GM12878 (cell line): ENCODE measurements at regions not wholly inside any gene's neighbourhood (a gene's known extent, or its start where the extent isn't known, plus 50 kb on each side); places are given as distances from the start of the nearest gene placed in this dataset.

Experiments used
- ATAC-seq: fragments of 200-7000 bp; cut with Tn5 transposase; 3 replicates; pipeline ENCODE4 v1.9.1; 2020; ENCODE audit warnings: mild to moderate bottlenecking, moderate library complexity
- BruUV-seq: library from RNA; stranded (reverse); fragments of 400-500 nt; replicated peaks from 2 replicates; lab custom pipeline; 2021; lab: Mats Ljungman, UMichigan
- CTCF ChIA-PET: fragments of 300-600 bp; sonication (Branson Sonifier 250); formaldehyde crosslinking; extraction: SDS; loops from one replicate; lab custom pipeline; 2021; ENCODE audit warnings: inconsistent platforms; lab: Yijun Ruan, JAX
- POLR2A ChIA-PET: fragments of 350-600 bp; formaldehyde crosslinking; extraction: SDS; loops from one replicate; lab custom pipeline; 2021; ENCODE audit warnings: inconsistent platforms; lab: Charles Lee
- RAD21 ChIA-PET: fragments of 300-600 bp; sonication (Branson Sonifier 250); formaldehyde crosslinking; loops from one replicate; lab custom pipeline; 2023; ENCODE audit warnings: antibody characterized with exemption; ENCODE audit not compliant: unreplicated experiment; lab: Charles Lee
- SMC1A ChIA-PET: fragments of 300-600 bp; sonication (Branson Sonifier 250); formaldehyde crosslinking; loops from one replicate; lab custom pipeline; 2023; ENCODE audit not compliant: unreplicated experiment, uncharacterized antibody; lab: Charles Lee
- DNase-seq: peaks from one replicate; pipeline ENCODE4 v3.0.0-alpha.2; 2011; ENCODE audit warnings: low read depth, low spot score
- FAIRE-seq: peaks from 3 replicates; lab custom pipeline; 2011; peaks lifted over from hg19 to GRCh38; lab: Jason Lieb, UNC
- H2AFZ ChIP-seq: 2 replicates; pipeline ENCODE4 v1.6.0; 2011; ENCODE audit warnings: low read depth, low read length, control low read depth; ENCODE audit not compliant: control insufficient read depth
- H3K27ac ChIP-seq: 2 replicates; pipeline ENCODE4 v1.5.1; 2011; ENCODE audit warnings: control low read depth; ENCODE audit not compliant: control insufficient read depth, insufficient read depth
- H3K27me3 ChIP-seq, 2 experiments: replicated peaks in 1 of 2; 2 replicates each; pipeline versions ENCODE4 v1.6.0 to v1.6.1; 2011; ENCODE audit warnings: low read length in 1 of 2; ENCODE audit not compliant: control insufficient read depth in 2 of 2, insufficient read depth in 2 of 2
- H3K36me3 ChIP-seq, 2 experiments: 2 replicates each; pipeline ENCODE4 v1.5.1; 2011; ENCODE audit warnings: low read length in 1 of 2; ENCODE audit not compliant: control insufficient read depth in 2 of 2, insufficient read depth in 2 of 2
- H3K4me1 ChIP-seq: 2 replicates; pipeline ENCODE4 v1.6.1; 2011; ENCODE audit warnings: mild to moderate bottlenecking, low read length, moderate library complexity, mixed read lengths; ENCODE audit not compliant: control insufficient read depth, insufficient read depth
- H3K4me2 ChIP-seq: 2 replicates; pipeline ENCODE4 v1.6.0; 2011; ENCODE audit warnings: control low read depth; ENCODE audit not compliant: control insufficient read depth, insufficient read depth
- H3K4me3 ChIP-seq: fragments of 200-600 bp; sonication (generic); 2 replicates; pipeline ENCODE4 v1.5.1; 2016
- H3K79me2 ChIP-seq: 2 replicates; pipeline ENCODE4 v1.6.0; 2011; ENCODE audit warnings: low read length; ENCODE audit not compliant: control insufficient read depth, insufficient read depth
- H3K9ac ChIP-seq: 2 replicates; pipeline ENCODE4 v1.8.0; 2011; ENCODE audit warnings: low read length, control low read depth, mixed read lengths; ENCODE audit not compliant: control insufficient read depth, insufficient read depth
- H3K9me3 ChIP-seq: replicated peaks from 3 replicates; pipeline ENCODE4 v1.5.1; 2011; ENCODE audit warnings: mild to moderate bottlenecking, low read length; ENCODE audit not compliant: control insufficient read depth, insufficient read depth
- H4K20me1 ChIP-seq: 2 replicates; pipeline ENCODE4 v1.6.0; 2011; ENCODE audit not compliant: control insufficient read depth, insufficient read depth
- ATF2 ChIP-seq: IDR thresholded peaks from 2 replicates; pipeline ENCODE4 v1.6.1; 2012; ENCODE audit warnings: low read length, inconsistent platforms
- BRCA1 ChIP-seq: IDR thresholded peaks from 2 replicates; pipeline ENCODE4 v1.6.1; 2011; ENCODE audit warnings: low read depth, low read length, improper control_type of control experiment
- CHD1 ChIP-seq: IDR thresholded peaks from 2 replicates; pipeline ENCODE4 v1.6.1; 2012; ENCODE audit warnings: low read depth, low read length, improper control_type of control experiment
- CHD4 ChIP-seq: fragments of 200-600 bp; sonication (generic); IDR thresholded peaks from 2 replicates; pipeline ENCODE4 v1.6.1; 2016; ENCODE audit warnings: mild to moderate bottlenecking
- EGR1 ChIP-seq, 2 experiments: IDR thresholded peaks; 1 replicate in 1 of 2; 2 replicates in 1 of 2; pipeline ENCODE4 v1.6.1; 2011 to 2012; ENCODE audit warnings: low read depth in 2 of 2, low read length in 2 of 2, borderline replicate concordance in 1 of 2, mild to moderate bottlenecking in 1 of 2, moderate library complexity in 1 of 2
- PML ChIP-seq: IDR thresholded peaks from 2 replicates; pipeline ENCODE4 v1.6.1; 2012; ENCODE audit warnings: low read length, inconsistent platforms
- SMAD5 ChIP-seq: IDR thresholded peaks from 2 replicates; pipeline ENCODE4 v1.6.1; 2016; ENCODE audit warnings: antibody characterized with exemption, low read depth
- ZBTB40 ChIP-seq: fragments of 450-650 bp; IDR thresholded peaks from 2 replicates; pipeline ENCODE4 v1.6.1; 2016; ENCODE audit warnings: mild to moderate bottlenecking, moderate library complexity, borderline replicate concordance
- WGBS: methylation state at CpG from one replicate; pipeline ENCODE4 v1.1.6; 2016; ENCODE audit warnings: low lambda C conversion rate; ENCODE audit not compliant: insufficient replicate concordance, insufficient coverage; ENCODE audit errors: missing lambda C conversion rate; 5-methylcytosine and 5-hydroxymethylcytosine counted together
- in situ Hi-C: fragments of 300-500 bp; cut with MboI; formaldehyde crosslinking; loops from 9 replicates; pipeline ENCODE4 v1.14.3; 2018; ENCODE audit warnings: mixed read lengths
- intact Hi-C: fragments of 100-400 bp; cut with micrococcal nuclease; formaldehyde crosslinking; loops from one replicate; pipeline ENCODE4 v1.14.2; 2022; ENCODE audit not compliant: unreplicated experiment
- TF ChIP-seq, protein P1 (sequence below): fragments of 450-650 bp; IDR thresholded peaks from 2 replicates; pipeline ENCODE4 v1.6.1; 2017; ENCODE audit warnings: mild to moderate bottlenecking, moderate library complexity

- TF ChIP-seq, protein P1, sequence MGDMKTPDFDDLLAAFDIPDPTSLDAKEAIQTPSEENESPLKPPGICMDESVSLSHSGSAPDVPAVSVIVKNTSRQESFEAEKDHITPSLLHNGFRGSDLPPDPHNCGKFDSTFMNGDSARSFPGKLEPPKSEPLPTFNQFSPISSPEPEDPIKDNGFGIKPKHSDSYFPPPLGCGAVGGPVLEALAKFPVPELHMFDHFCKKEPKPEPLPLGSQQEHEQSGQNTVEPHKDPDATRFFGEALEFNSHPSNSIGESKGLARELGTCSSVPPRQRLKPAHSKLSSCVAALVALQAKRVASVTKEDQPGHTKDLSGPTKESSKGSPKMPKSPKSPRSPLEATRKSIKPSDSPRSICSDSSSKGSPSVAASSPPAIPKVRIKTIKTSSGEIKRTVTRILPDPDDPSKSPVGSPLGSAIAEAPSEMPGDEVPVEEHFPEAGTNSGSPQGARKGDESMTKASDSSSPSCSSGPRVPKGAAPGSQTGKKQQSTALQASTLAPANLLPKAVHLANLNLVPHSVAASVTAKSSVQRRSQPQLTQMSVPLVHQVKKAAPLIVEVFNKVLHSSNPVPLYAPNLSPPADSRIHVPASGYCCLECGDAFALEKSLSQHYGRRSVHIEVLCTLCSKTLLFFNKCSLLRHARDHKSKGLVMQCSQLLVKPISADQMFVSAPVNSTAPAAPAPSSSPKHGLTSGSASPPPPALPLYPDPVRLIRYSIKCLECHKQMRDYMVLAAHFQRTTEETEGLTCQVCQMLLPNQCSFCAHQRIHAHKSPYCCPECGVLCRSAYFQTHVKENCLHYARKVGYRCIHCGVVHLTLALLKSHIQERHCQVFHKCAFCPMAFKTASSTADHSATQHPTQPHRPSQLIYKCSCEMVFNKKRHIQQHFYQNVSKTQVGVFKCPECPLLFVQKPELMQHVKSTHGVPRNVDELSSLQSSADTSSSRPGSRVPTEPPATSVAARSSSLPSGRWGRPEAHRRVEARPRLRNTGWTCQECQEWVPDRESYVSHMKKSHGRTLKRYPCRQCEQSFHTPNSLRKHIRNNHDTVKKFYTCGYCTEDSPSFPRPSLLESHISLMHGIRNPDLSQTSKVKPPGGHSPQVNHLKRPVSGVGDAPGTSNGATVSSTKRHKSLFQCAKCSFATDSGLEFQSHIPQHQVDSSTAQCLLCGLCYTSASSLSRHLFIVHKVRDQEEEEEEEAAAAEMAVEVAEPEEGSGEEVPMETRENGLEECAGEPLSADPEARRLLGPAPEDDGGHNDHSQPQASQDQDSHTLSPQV: no peak
- TF ChIP-seq BRCA1: no peak
- TF ChIP-seq PML: no peak
- TF ChIP-seq CHD4: no peak
- no peak for TF ChIP-seq CHD1
Observed at GRCh38 chr22:48607901-48608662, 1219.6 kb downstream of the BRD1 start (continued).

DNA sequence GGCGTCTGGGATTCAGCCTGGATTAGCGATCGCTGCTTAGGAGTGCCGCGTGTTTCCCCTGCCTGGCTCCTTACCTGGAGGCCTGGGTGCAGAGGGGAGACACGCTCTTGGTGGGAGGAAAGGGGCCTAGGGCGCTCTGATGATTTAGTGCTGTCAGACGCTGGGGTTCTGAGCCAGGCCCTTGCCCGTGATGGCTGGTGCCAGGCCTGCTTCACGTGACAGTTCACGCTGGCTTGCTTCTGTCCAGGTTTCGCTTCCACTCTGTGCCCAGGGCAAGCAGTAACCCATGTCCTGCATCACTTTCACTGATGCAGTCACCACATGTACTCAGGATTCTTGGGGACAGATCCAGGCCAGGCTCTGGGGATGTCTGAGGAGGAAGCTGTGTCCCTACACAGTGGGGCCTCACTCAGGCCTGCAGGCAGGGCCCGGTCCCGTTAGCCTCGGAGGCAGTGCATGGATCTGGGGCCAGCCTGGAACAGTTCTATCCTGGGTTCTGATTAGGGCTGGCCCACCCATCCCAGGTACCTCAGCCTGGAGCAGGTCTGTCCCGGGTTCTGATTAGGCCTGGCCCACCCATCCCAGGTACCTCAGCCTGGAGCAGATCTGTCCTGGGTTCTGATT is 1220.9 kb downstream of the BRD1 start:
- ChIA-PET SMC1A (no interaction called here), RAD21 (no interaction called here), CTCF (no interaction called here), POLR2A (no interaction called here)
- WGBS: 50% methylated on average over 12 of the region's 16 CpGs
- no peak overlapping the region for H3K4me3 ChIP-seq
- BruUV-seq: no TSS peak
- H4K20me1 ChIP-seq: no peaks in the 10 kb centered on the region
- in situ Hi-C loops: no loop called here
- no peak for ATAC-seq
- intact Hi-C loops: no loop called here
- H3K4me2 ChIP-seq: no peak overlapping the region
- no peaks in the 10 kb centered on the region for H3K36me3 ChIP-seq
- H3K4me1 ChIP-seq: no peaks in the 10 kb centered on the region
- no peaks in the 10 kb centered on the region for H3K27me3 ChIP-seq
- FAIRE-seq: no peak
- no peak for DNase-seq
- H3K79me2 ChIP-seq: no peaks in the 10 kb centered on the region
- no peak overlapping the region for H3K27ac ChIP-seq
- H3K9ac ChIP-seq: no peak overlapping the region
- no peak overlapping the region for H2AFZ ChIP-seq
- H3K9me3 ChIP-seq: no peaks in the 10 kb centered on the region; the same call in 2 of the 3 replicates
- TF ChIP-seq SMAD5 (no peak), ZBTB40 (no peak), ATF2 (no peak), EGR1 (IDR thresholded peaks at IDR 0.05; ENCODE audit: borderline replicate concordance in 1 of 2, low read depth in 2 of 2, low read length in 2 of 2) (no peak)
